ENCODE measurements at regions not wholly inside any gene's neighbourhood (a gene's known extent, or its start where the extent isn't known, plus 50 kb on each side); places are given as distances from the start of the nearest gene placed in this dataset.

GRCh38 chr16:86143666-86144065 lies 244.7 kb downstream of the IRF8 start:
- H4K20me1 ChIP-seq (ENCODE audit: insufficient read depth), result no peaks in the 10 kb centered on the region
- BruUV-seq (replicated peaks), result no TSS peak
- H3K27me3 ChIP-seq (ENCODE audit: insufficient read depth, low read length), result no peaks in the 10 kb centered on the region; the same call in 1 of the 2 replicates
- TF ChIP-seq CTCF (IDR thresholded peaks at IDR 0.05 in 2 of 3, conservative IDR thresholded peaks at IDR 0.05 in 1 of 3; ENCODE audit: borderline replicate concordance in 1 of 3, insufficient read depth in 1 of 3, low read depth in 2 of 3, low read length in 2 of 3) (no peak), ZNF274 (IDR thresholded peaks at IDR 0.05; ENCODE audit: low read depth, low read length) (no peak), JUND (IDR thresholded peaks at IDR 0.05) (no peak), REST (IDR thresholded peaks at IDR 0.05; ENCODE audit: low read depth) (no peak), ZFX (IDR thresholded peaks at IDR 0.05) (no peak), ATF3 (IDR thresholded peaks at IDR 0.05) (no peak), CEBPB (IDR thresholded peaks at IDR 0.05; ENCODE audit: low read depth) (no peak)
- intact Hi-C loops (cut with micrococcal nuclease), result loop anchor here (10.0 kb wide), 1 partner anchor 61 kb away; no protein-coding TSS in a partner anchor
- H3K27ac ChIP-seq (ENCODE audit: low read depth, low read length), result no peak overlapping the region
- H3K36me3 ChIP-seq (ENCODE audit: control insufficient read depth in 1 of 2, insufficient read depth in 2 of 2, low read length in 2 of 2), result no peaks in the 10 kb centered on the region
- H3K79me2 ChIP-seq (ENCODE audit: insufficient read depth, low read length), result no peaks in the 10 kb centered on the region
- ChIA-PET CTCF (no interaction called here), POLR2A (no interaction called here), RAD21 (ENCODE audit: low non-redundant PET in 1 of 2, low total read pairs in 2 of 2, uncharacterized antibody in 2 of 2, unreplicated experiment in 2 of 2) (interaction anchor here in 1 of 2 experiments (0.5 kb wide), 1 partner anchor 71 kb away, joined by 4 read pairs; no protein-coding TSS in a partner anchor)
- H3K9me2 ChIP-seq (ENCODE audit: insufficient read depth), result no peaks in the 10 kb centered on the region
- no peaks in the 10 kb centered on the region for H3K9me3 ChIP-seq (ENCODE audit: control insufficient read depth in 1 of 2, insufficient read depth in 1 of 2, low read depth in 1 of 2, low read length in 2 of 2)
- no peak for ATAC-seq
- no peak overlapping the region for H3K4me3 ChIP-seq (replicated peaks in 1 of 2; ENCODE audit: low read depth in 1 of 2, low read length in 2 of 2)
- no peak overlapping the region for H3K4me2 ChIP-seq (ENCODE audit: low read length)
- no peak overlapping the region for H2AFZ ChIP-seq (ENCODE audit: low read depth, low read length, poor library complexity, severe bottlenecking)
- no peak overlapping the region for H3K9ac ChIP-seq (ENCODE audit: low read length)
- DNase-seq (ENCODE audit: low read depth, low spot score), result no peak
- no peaks in the 10 kb centered on the region for H3K4me1 ChIP-seq (ENCODE audit: control insufficient read depth in 1 of 2, insufficient read depth in 2 of 2, low read length in 2 of 2)
